ENCODE measurements at regions not wholly inside any gene's neighbourhood (a gene's known extent, or its start where the extent isn't known, plus 50 kb on each side); places are given as distances from the start of the nearest gene placed in this dataset.
"Not testable (repeated sequence)": the region's sequence is repeated elsewhere in the genome, so short reads cannot be mapped to it uniquely, and the experiment has no call there.

GRCh38 chr10:83724471-83725241 is 414.7 kb upstream of the GHITM start:
- DNase-seq (ENCODE audit: low read depth in 2 of 2, low spot score in 1 of 2): no peak

GRCh38 chr10:83725567-83725966 is 413.7 kb upstream of the GHITM start:
- DNase-seq (ENCODE audit: low read depth in 2 of 2, low spot score in 1 of 2): no peak

GRCh38 chr10:83734278-83734677 is 405.0 kb upstream of the GHITM start:
- DNase-seq (ENCODE audit: low read depth in 2 of 2, low spot score in 1 of 2): no peak

GRCh38 chr10:83736008-83736407 is 403.3 kb upstream of the GHITM start:
- DNase-seq (ENCODE audit: low read depth in 2 of 2, low spot score in 1 of 2): no peak

GRCh38 chr10:83750604-83751003 is 388.7 kb upstream of the GHITM start:
- no peak for DNase-seq (ENCODE audit: low read depth in 2 of 2, low spot score in 1 of 2)

GRCh38 chr10:83753490-83753889 is 385.8 kb upstream of the GHITM start:
- no peak for DNase-seq (ENCODE audit: low read depth in 2 of 2, low spot score in 1 of 2)

GRCh38 chr10:83754857-83755256 is 384.5 kb upstream of the GHITM start:
- DNase-seq (ENCODE audit: low read depth in 2 of 2, low spot score in 1 of 2): no peak

- DNase-seq (ENCODE audit: low read depth in 2 of 2, low spot score in 1 of 2): no peak
Measured at GRCh38 chr10:83760142-83760541, 379.2 kb upstream of the GHITM start.

- no peak for DNase-seq (ENCODE audit: low read depth in 2 of 2, low spot score in 1 of 2)
Measured at GRCh38 chr10:83764666-83765065, 374.6 kb upstream of the GHITM start.

GRCh38 chr10:83765731-83766130 is 373.6 kb upstream of the GHITM start:
- no peak for DNase-seq (ENCODE audit: low read depth in 2 of 2, low spot score in 1 of 2)

- DNase-seq (ENCODE audit: low read depth in 2 of 2, low spot score in 1 of 2): no peak
Measured at GRCh38 chr10:83769281-83769820, 370.0 kb upstream of the GHITM start.

GRCh38 chr10:83786701-83787100 is 352.6 kb upstream of the GHITM start:
- DNase-seq (ENCODE audit: low read depth in 2 of 2, low spot score in 1 of 2): not testable (repeated sequence)

- DNase-seq (ENCODE audit: low read depth in 2 of 2, low spot score in 1 of 2): no peak
Measured at GRCh38 chr10:83801983-83802382, 337.3 kb upstream of the GHITM start.

GRCh38 chr10:83806717-83807116 is 332.6 kb upstream of the GHITM start:
- no peak for DNase-seq (ENCODE audit: low read depth in 2 of 2, low spot score in 1 of 2)

GRCh38 chr10:83809001-83809400 is 330.3 kb upstream of the GHITM start:
- DNase-seq (ENCODE audit: low read depth in 2 of 2, low spot score in 1 of 2): no peak

- no peak for DNase-seq (ENCODE audit: low read depth in 2 of 2, low spot score in 1 of 2)
Measured at GRCh38 chr10:83816942-83817341, 322.4 kb upstream of the GHITM start.

- DNase-seq (ENCODE audit: low read depth in 2 of 2, low spot score in 1 of 2): no peak
Measured at GRCh38 chr10:83817797-83818196, 321.5 kb upstream of the GHITM start.

GRCh38 chr10:83819609-83820008 is 319.7 kb upstream of the GHITM start:
- DNase-seq (ENCODE audit: low read depth in 2 of 2, low spot score in 1 of 2): no peak

- no peak for DNase-seq (ENCODE audit: low read depth in 2 of 2, low spot score in 1 of 2)
Measured at GRCh38 chr10:83820033-83820432, 319.3 kb upstream of the GHITM start.

GRCh38 chr10:83824099-83824498 is 315.2 kb upstream of the GHITM start:
- DNase-seq (ENCODE audit: low read depth in 2 of 2, low spot score in 1 of 2): no peak

- DNase-seq (ENCODE audit: low read depth in 2 of 2, low spot score in 1 of 2): no peak
Measured at GRCh38 chr10:83834096-83834495, 305.2 kb upstream of the GHITM start.

GRCh38 chr10:83835945-83836745 is 303.2 kb upstream of the GHITM start:
- no peak for DNase-seq (ENCODE audit: low read depth in 2 of 2, low spot score in 1 of 2)
